OCI-LY1 (cell line): ENCODE measurements at regions not wholly inside any gene's neighbourhood (a gene's known extent, or its start where the extent isn't known, plus 50 kb on each side); places are given as distances from the start of the nearest gene placed in this dataset.
"Not testable (repeated sequence)": the region's sequence is repeated elsewhere in the genome, so short reads cannot be mapped to it uniquely, and the experiment has no call there.

Source experiments
- EZH2 ChIP-seq: fragments of 200-600 bp; sonication (generic), shearing (Covaris generic); IDR thresholded peaks from 2 replicates; pipeline ENCODE4 v1.8.0; 2017; ENCODE audit warnings: borderline replicate concordance, mixed run types, mild to moderate bottlenecking, antibody characterized with exemption, low read length, moderate library complexity, mixed read lengths
- TF ChIP-seq, protein P1 (sequence below): fragments of 200-600 bp; sonication (generic), shearing (Covaris generic); IDR thresholded peaks from 2 replicates; pipeline ENCODE4 v1.5.1; 2017; ENCODE audit warnings: mild to moderate bottlenecking, antibody characterized with exemption, low read length, moderate library complexity, mixed read lengths

DNA sequence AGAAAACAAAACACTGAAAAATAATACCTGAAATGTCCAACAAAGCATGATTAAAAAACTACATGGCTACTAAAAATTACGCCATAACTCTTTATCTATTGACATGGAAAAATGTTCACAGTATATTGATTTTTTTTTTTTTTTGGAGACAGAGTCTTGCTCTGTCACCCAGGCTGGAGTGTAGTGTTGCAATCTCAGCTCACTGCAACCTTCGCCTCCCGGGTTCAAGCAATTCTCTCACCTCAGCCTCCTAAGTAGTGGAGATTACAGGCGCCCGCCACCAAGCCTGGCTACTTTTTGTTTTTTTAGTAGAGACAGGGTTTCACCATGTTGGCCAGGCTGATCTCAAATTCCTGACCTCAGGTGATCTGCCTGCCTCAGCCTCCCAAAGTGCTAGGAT, 96.8 kb downstream of the TRIM69 start:
- TF ChIP-seq, protein P1, sequence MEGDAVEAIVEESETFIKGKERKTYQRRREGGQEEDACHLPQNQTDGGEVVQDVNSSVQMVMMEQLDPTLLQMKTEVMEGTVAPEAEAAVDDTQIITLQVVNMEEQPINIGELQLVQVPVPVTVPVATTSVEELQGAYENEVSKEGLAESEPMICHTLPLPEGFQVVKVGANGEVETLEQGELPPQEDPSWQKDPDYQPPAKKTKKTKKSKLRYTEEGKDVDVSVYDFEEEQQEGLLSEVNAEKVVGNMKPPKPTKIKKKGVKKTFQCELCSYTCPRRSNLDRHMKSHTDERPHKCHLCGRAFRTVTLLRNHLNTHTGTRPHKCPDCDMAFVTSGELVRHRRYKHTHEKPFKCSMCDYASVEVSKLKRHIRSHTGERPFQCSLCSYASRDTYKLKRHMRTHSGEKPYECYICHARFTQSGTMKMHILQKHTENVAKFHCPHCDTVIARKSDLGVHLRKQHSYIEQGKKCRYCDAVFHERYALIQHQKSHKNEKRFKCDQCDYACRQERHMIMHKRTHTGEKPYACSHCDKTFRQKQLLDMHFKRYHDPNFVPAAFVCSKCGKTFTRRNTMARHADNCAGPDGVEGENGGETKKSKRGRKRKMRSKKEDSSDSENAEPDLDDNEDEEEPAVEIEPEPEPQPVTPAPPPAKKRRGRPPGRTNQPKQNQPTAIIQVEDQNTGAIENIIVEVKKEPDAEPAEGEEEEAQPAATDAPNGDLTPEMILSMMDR = not testable (repeated sequence)
- TF ChIP-seq EZH2 = not testable (repeated sequence)
